ENCODE measurements at regions not wholly inside any gene's neighbourhood (a gene's known extent, or its start where the extent isn't known, plus 50 kb on each side); places are given as distances from the start of the nearest gene placed in this dataset.
"Not testable (repeated sequence)": the region's sequence is repeated elsewhere in the genome, so short reads cannot be mapped to it uniquely, and the experiment has no call there.

DNA sequence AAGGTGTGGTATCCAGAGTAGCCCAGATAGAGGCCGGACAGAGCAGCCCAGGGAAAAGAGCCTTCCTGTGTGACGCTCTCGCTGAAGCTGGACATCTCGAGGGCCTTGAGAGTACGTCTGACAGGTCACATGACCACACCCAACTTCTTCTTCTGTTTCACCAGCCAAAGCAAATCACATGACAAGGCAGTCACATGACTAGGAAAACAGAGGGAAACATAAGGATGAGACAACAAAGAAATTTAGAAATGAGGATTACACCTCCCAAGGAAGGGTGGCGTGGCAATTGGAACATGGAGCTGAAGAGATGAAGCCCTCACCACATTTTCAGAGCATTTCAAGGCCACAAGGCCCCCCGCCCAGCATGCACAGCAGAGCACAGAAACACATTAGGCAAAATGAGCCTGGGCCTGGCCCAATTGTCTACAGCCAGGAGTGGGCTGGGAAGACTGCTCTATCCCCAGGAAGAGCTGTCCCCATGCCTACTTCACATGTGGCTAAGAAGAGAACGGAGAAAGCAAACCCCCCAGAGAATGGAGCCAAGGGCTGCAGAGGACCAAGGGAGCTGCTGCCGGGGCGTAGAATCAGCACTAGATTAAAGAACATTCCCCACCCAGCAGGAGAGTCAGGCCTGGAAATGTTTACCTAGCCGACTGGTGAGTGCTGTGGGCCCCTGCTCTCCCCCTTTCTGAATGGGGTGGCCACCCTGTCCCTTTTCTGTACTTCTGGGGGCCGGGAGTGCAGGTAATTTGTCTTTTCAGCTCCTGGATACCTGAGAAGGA is 305.1 kb downstream of the NPHP4 start:
- DNase-seq (ENCODE audit: low spot score) = no peak

DNA sequence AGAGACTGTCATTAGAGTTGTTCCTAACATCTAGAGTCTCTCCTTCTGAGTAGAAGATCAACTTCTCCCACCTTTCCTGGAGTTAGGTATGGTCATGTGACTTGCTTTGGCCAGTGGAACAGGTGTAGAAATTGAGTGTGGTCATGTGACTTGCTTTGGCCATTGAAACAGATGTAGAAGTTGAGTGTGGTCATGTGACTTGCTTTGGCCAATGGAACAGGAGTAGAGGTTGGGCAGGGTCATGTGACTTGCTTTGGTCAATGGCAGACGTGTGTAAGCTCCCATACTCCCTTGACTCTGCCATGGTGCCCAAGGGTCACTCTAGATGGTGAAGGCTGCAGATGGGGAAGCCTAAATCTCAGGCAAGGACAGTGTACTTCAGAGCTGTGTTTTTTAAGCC is 306.0 kb downstream of the NPHP4 start:
- no peak for DNase-seq (ENCODE audit: low spot score)

DNA sequence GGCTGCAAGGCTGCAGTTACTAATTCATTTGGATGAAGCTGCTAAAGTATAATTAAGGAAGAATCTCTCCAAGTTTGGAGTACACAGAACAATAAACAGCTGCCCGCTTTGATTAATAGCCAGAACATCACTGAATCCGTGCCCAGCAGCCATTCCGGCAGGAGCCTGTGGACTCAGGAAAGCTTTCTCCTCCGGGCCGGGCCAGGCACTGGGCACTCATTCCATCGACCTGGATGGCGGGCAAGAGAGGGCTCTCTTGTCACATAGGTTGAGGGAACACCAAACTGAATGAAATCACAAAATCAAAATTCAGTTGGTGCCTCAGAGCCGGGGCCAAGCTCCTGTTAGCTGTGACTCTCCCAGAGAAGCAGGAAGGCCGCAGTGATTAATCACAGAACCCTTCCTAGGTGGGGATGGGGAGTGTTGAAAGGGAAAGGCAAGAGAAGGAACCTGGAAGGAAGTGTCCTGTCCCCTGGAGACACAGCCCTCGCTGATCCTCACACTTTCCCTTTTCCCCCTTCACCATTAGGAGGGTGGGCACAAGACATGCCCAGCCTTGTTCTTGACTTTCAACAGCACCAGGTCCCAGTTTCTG is 306.7 kb downstream of the NPHP4 start:
- no peak for DNase-seq (ENCODE audit: low spot score)

DNA sequence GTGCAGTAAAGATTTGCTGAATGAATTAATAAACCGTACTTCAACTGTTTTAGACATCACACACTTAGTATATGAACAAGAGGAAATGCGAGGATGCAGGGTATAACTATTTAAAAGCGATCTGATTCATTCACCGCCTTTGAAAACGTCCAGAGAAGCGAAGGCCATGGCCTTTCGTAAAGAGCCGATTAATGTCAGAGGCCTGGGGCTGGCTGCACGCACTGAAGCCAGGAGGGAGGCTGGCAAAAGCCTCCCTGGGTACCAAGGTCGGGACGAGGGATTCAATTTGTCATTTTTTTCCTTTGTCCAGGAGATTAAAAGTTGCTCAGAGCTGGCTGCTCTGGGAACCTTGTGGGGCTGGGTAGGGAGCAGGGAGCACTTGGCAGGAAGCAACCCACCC is 307.4 kb downstream of the NPHP4 start:
- no peak for DNase-seq (ENCODE audit: low spot score)

DNA sequence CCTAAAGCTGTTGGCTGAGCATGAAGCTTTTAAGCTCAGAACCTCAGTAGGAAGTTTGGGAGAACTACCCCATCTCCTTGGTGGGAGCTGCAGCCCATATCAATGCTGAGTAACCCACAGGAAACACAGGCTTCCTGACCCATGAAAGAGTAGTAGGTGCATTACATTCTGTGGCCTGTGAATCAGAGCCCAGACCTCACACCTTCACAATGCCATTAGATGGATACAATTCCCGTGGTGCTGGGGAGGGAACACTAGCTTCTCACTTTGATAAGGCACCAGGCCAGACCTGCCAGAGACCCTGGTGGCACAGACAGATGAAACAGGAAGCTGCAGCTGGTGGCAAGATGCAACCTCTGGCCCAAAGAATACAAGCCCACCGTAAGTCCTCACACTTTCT is 308.8 kb downstream of the NPHP4 start:
- DNase-seq (ENCODE audit: low spot score) = no peak

DNA sequence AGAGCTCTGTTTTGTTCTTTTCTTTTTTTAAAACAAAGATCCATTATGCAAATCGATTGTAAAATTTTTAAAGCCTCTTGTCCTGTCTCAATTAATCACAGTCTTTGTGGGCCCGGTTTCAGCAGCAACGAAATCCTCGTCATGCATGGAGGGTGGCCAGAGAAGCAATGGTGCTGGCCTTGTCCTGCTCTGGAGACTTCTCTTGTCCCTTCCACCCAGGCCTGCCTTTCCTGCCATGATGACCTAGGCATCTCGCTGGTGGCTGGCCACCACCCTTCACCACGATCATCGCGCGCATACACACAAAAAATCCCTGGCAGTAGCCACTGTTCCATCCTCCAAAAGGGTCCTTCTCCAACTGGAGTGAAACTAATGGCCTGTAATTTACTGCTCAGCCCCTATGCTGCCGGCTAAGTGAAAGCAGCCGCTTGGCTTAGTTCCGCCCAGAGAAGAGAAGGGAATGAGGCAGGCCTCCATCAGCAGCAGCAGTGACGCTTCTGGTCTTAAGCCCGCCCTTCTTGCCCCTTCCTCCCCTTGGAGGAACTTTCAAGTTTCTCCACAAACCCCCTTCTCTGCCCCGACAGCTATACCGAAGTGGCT is 309.5 kb downstream of the NPHP4 start:
- DNase-seq (ENCODE audit: low spot score) = no peak

DNA sequence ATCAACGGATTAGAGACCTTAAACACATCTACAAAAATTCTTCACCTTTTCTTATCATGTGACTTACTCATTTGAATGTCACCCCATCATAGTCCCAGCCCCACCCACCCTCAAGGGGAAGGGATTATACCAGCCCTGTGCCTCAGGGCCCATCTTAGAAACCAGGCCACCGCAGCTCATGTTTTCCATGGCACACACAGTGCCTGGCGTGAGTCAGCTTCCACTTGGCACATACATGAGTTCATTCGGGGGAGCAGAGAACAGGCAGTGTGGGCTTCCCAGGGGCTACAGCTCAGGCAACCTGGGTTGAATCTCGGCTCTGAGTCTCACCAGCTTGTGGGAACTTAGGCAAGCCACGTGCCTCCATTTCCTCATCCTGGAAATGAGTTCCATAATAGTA is 310.6 kb downstream of the NPHP4 start:
- DNase-seq (ENCODE audit: low spot score) = no peak

DNA sequence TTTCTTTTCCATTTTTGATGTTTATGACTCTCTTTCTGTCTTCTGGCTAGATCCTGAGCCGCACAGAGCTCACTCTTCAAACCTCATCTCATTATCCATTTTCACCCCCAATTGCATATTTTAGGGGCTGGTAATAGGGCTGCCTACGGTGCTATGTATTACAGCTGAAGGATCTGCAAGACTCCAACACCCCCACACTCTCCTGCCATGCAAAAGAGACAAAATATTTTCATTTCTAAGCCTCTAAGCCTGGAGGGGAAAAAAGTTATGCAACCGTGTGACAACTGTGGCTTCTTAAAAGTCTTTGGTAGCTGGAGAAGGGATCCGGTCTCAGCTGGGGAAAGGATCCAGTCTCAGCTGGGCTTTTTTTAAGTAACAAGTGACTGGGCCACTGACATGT is 311.6 kb downstream of the NPHP4 start:
- no peak for DNase-seq (ENCODE audit: low spot score)

DNA sequence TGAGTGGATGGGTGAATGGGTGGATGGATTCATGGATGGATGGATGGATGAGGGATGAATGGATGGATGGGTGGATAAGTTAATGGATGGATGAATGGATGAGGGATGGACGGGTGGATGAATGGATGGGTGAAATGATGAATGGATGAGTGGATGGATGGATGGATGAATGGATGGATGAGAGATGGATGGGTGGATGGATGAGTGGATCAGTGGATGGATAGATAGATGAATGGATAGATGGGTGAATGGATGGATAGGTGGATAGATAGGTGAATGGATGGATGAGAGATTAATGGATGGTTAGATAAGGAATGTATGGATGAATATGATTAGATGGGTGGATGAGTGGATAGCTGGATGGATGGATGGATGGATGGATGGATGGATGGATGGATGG is 313.5 kb downstream of the NPHP4 start:
- DNase-seq (ENCODE audit: low spot score) = no peak

DNA sequence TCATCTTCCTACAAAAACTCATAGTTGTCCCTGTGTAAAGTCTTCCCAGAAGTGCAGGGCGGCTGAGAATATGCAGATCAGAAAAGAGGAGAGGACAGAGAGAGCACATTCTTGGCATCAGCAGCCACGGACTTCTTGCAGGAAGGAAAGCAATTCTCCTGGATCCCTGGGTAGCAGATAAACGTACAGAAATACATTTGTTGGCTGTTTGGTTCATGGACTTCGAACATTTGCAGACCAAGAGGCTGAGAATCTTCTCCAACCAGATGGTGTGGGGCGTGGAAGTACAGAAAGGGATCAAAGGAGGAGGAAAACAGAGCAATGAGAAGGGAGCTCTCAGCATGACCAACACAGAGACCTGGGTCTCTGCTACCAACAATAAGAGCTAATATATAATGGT is 319.9 kb downstream of the NPHP4 start:
- not testable (repeated sequence) for DNase-seq (ENCODE audit: low spot score)

DNA sequence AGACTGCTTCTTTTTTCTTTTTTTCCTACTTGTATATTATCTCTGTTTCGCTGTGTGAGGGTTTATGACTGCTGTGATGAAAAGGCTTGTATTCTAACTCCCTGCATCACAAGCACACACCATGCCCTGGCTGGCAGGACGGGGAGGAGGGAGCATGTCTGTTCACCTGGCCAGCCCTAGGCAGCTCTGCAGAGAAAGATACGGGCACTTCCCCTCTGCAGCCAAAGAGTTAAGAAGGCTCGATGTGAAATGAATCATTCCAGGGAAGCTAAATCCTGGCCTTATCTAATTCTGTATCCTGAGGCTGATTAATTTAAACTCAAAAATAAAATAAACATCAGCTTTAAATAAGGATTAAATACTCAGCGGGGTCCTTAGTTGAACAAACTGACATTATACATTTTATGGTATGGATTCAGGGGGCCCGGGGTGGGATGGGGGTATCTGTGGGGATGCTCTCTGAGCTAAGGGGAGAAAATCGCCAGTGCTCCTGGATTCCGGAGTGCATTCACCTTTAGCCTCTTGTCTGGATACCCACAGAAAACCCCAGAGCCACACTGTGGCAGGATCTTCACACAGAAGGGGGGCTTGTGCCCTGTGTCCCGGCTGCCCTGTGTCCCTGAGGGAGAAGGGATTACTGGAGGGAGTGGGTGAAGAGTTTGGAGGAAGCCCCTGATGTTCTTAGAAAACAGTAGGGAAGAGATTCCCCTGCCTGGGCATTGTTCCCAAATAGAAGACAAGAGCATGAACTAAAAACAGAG is 321.5 kb downstream of the NPHP4 start:
- no peak for DNase-seq (ENCODE audit: low spot score)

DNA sequence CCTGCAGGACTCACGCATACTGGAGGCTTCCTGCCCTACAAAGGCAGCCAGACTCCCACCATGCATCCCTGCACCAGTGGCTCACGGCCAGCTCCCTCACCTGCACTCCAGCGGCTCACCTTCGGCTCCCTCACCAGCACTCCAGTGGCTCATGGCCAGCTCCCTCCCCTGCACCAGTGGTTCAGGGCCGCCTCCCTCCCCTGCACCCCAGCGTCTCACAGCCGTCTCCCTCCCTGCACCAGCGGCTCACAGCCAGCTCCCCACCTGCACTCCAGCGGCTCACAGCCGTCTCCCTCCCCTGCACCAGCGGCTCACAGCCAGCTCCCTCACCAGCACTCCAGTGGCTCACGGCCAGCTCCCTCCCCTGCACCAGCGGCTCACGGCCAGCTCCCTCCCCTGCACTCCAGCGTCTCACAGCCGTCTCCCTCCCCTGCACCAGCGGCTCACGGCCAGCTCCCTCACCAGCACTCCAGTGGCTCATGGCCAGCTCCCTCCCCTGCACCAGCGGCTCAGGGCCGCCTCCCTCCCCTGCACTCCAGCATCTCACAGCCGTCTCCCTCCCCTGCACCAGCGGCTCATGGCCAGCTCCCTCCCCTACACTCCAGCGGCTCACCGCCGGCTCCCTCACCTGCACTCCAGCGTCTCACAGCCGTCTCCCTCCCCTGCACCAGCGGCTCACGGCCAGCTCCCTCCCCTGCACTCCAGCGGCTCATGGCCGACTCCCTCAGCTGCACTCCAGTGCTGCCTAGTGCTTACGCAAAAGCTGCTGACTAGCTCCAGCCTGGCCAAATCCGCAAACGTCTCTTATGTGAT is 324.5 kb downstream of the NPHP4 start:
- peak; percentile 42 for DNase-seq (ENCODE audit: low spot score)

DNA sequence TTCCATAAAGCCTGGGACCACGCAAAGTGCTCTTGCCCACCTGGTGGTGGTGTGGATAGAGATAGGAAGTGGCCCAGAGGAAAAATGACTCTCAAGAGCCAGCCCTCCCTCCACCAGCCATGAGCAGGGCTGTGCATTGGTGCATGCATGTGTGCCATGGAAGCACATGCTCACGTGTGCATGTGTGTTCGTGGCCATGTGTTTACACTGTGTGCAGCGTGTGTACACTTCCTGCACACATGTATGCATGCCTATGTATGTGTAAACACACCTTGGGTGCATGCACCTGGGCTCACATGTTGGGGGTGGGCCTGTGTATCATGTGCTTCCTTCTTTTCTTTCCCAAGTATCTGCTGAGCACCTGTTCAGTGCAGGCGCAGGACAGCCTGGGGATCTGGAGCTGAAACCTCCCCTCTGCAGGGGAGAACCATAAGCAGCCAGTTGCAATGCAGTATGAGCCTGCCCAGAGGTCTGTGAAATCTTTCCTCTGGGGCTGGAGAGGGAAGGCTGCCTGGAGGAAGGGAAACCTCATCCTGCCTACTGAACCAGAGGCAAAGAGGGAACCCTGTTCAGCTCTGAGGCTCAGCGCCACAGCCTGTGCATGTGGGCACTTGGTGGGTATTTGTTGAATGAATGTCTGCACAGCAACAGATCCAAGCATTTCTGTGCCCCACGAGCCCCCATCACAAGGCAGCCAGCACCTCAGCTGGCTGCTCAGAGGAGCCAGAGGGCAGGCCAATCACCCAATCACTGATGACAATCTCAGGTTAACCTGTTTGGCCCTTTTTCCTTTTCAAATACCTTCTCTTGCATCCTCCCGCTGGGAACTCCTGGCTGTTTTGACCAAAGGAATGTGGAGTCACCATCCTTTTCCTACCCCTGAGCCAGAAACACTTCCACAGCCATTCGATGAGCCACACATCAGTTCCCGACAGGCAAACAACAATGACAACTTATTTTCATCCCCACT is 327.0 kb downstream of the NPHP4 start:
- DNase-seq (ENCODE audit: low spot score) = peak; percentile 34

DNA sequence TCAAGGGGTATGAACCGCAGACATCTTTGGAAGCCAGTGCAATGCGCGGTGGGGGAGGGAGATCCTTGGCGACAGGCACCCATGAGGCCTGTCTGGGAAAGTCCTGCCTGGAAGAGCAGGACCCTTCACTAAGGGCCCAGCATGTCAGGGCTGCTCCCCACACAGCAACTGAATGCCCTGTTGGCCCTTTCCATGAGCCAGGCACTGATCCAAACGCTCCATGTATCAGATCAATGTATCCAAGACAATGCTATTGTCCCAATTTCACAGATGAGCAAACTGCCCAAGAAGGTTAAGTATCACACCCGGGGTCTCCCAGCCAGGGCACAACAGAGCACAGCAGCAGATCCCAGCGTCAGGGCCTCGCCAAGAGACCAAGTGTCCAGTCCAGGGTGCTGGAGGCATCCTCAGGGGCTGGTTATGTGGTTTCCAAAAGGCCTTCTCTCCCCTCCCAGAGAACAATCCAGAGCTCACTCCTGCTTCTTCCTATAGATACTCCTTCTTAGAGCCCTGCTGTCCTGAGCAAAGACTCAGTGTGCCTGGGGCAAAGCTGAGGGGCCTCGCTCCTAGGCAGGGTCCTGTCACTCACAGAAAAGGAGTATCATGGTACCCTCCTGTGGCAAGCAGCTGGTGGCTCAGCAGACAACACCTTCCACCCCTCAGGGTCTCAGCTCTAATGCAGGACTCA is 328.0 kb downstream of the NPHP4 start:
- peak; percentile 53 for DNase-seq (ENCODE audit: low spot score)

DNA sequence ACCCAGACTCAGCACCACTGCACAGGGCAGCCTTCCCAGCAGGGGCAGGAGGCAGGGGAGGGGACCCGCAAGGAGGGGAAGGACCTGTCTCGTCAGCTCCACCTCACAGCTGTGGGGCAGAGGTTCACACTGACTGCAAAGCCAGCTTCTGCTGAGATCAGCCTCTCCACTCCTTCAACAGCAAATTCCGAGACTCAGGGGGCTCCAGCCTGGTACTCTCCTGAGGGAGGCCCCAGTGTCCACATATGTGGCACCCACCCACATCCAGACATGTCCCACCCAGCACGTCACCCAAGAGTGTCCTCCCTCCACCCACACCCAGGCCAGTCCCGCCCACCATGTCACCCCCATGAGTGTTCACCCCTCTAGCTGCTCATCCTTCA is 329.5 kb downstream of the NPHP4 start:
- peak; percentile 61 for DNase-seq (ENCODE audit: low spot score)

DNA sequence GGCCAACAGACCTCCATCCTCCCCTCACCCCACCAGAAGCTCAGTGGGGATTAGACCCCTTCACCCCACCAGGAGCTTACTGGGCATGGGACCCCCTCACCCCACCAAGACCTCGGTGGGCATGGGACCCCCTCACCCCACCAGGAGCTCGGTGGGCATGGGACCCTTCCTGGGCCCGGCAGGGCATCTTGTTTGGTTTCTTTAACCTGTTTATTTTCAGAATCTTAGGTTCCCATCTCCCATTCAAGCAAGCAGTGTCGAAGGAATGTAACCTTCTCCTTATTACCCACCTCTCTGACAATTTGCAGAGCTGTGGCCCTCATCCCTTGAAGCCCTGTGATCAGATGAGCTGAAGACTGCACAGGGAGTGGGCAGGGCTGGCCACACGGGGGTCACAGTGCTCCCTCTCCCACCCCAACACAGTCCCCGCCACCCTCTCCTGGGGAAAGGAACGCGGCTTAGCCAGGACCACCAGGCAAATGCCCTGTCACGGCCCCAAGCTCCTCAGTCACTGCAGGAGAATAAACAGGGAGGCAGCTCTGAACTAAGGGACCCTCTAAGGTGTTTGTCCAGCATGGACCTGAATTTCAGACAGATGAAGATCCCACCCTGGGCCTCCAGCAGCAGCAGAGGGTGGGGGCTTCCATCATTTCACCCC is 330.0 kb downstream of the NPHP4 start:
- peak; percentile 51 for DNase-seq (ENCODE audit: low spot score)

DNA sequence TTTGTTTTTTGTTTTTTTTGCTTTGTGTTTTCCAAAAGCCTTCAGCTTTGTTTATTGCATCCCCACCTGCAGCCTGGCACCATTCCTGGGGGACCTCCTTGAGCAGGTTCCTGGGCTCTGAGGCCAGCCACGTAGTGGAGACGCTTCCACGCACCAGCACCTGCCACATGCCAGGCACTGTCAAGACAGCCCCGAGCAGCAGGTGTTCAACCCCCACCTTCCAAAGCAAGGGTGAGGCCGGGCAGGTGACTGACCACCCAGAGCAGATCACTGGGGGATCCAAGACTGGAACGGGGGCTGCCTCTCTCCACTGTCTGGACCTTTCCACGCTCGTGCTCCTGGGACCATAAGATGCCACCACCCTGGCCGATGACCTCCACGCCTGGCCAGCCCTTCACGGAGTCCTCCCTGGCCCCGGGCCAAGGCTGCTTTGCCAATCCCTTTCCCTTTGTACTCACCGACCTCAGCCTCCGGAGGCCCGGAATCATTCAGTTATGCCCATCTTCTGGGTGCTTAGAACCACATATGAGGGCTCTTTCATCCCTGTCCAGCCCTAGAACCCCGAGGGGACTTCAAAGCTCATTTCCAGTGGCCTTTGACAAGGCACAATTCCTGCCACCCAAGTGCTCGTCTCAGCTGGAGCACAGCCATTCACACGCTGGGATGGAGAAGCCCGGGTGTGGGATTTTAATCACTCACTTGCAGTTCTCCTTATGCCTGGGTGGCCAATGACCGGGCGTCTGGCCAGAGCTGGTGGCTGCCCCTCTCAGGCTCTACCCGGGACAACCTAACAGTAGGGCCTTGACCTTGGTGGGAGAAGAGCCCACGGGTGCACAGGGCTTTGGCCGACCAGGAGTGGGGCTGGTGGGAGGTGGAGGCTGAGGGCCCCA is 330.8 kb downstream of the NPHP4 start:
- peak; percentile 46 for DNase-seq (ENCODE audit: low spot score)

DNA sequence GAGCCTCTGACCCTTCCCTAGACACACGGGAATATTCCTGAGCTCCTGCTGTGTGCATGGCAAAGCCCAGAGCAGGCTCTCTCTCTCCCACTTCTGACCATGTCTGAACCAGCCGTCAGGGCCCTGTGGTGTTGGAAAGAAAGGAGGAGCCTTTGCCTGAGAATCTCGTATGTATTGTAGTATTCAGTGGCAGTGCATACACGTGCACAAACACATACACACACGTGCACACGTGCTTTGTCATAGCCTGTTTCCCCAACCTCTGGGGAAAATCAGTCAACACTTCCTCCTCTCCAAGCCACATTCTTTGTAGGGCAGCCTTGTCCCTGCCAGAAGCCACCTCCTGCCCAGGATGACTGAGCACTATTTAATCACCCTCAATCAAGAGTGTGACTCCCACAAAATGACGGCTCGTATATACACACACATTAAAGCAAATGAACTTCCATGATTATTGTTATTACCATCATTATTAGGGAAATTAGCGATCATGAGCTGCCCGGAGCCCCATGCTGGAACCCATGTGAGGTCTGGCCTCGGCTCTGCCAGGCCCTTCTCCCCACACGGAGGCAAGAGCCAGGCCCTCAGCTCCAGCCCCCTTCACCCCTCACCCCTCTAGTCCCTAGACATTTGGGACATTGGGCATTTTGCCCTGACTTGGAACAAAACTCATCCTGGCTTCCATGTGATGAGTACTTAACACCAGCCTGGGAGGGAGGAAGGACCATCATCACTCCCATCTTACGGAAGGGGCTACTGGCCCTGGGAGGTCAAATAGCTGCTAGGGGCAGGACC is 331.9 kb downstream of the NPHP4 start:
- DNase-seq (ENCODE audit: low spot score) = peak; percentile 9

Measured in left forelimb (tissue), 1 donor.